LNCaP clone FGC (cell line): ENCODE measurements at regions not wholly inside any gene's neighbourhood (a gene's known extent, or its start where the extent isn't known, plus 50 kb on each side); places are given as distances from the start of the nearest gene placed in this dataset.

ENCODE experiments used
- DNase-seq: peaks from one replicate; pipeline ENCODE4 v3.0.0-alpha.2; 2011; ENCODE audit warnings: low read depth
- H3K4me3 ChIP-seq: 2 replicates; pipeline ENCODE4 v1.5.1; 2011; ENCODE audit warnings: mild to moderate bottlenecking, low read depth, low read length, control low read depth
- CTCF ChIP-seq: IDR thresholded peaks from 2 replicates; pipeline ENCODE4 v1.5.1; 2012; ENCODE audit warnings: mild to moderate bottlenecking; ENCODE audit not compliant: control insufficient read depth, insufficient read depth; ENCODE audit errors: extremely low read depth

- no peak for TF ChIP-seq CTCF
- no peak for DNase-seq
- no peak overlapping the region for H3K4me3 ChIP-seq
These were observed 266.3 kb downstream of the FBXW7 start for GRCh38 chr4:152269448-152270191.

- no peak for TF ChIP-seq CTCF
- no peak overlapping the region for H3K4me3 ChIP-seq
- no peak for DNase-seq
These were observed 268.1 kb downstream of the FBXW7 start for GRCh38 chr4:152267811-152268210.

GRCh38 chr4:152266831-152267480 lies 268.9 kb downstream of the FBXW7 start:
- no peak overlapping the region for H3K4me3 ChIP-seq
- no peak for DNase-seq
- TF ChIP-seq CTCF = no peak

DNA sequence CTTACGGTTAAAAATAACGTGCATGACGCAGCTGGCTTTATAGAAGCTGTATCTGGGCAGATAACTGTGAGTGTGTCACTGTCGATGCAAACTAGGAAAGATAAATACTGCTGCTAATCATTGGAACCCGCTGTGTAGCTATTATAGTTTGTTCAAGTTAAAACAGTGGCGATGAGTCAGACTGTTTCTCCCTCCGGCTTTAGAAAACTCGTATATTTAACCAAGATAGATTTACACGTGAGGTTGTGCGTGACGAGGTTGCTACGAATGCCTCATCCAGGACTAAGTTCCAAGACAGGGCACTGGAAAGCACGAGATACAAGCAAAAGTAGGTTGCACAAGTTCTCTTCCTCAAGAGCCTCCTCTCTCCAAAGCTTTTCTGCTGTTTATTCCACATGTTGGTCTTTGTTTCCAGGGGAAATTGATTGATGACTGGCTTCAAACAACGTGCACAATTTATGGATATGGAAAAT lies 270.7 kb downstream of the FBXW7 start:
- peak; percentile 15 for DNase-seq
- no peak overlapping the region for H3K4me3 ChIP-seq
- TF ChIP-seq CTCF = no peak

DNA sequence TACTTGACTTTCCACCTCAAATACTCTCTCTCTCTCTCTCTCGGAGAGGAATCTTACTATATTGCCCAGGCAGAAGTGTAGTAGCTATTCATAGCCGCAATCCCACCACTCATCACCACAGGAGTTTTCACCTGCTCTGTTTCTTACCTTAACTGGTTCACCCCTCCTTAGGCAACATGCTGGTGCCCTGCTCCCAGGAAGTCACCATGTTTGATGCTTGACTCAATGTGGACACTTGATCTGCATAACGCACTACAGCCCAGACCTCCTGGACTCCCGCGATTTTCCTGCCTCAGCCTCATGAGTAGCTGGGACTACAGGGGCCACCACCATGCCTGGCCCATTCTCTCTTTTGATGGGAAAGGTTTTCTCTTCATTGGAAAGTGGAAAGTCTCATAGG lies 271.8 kb downstream of the FBXW7 start:
- no peak for TF ChIP-seq CTCF
- no peak overlapping the region for H3K4me3 ChIP-seq
- no peak for DNase-seq

- H3K4me3 ChIP-seq = no peak overlapping the region
- DNase-seq = no peak
- no peak for TF ChIP-seq CTCF
These were observed 276.0 kb downstream of the FBXW7 start for GRCh38 chr4:152259866-152260265.
